ENCODE measurements at regions not wholly inside any gene's neighbourhood (a gene's known extent, or its start where the extent isn't known, plus 50 kb on each side); places are given as distances from the start of the nearest gene placed in this dataset.
"Not testable (repeated sequence)": the region's sequence is repeated elsewhere in the genome, so short reads cannot be mapped to it uniquely, and the experiment has no call there.

GRCh38 chr5:109283086-109283485 lies 126.7 kb downstream of the PJA2 start:
- DNase-seq: not testable (repeated sequence)

- DNase-seq: peak; percentile 61
These were observed 128.6 kb downstream of the PJA2 start for GRCh38 chr5:109281136-109281690.

GRCh38 chr5:109278141-109278540 lies 131.6 kb downstream of the PJA2 start:
- DNase-seq: no peak

- no peak for DNase-seq
These were observed 133.9 kb downstream of the PJA2 start for GRCh38 chr5:109275919-109276318.

GRCh38 chr5:109273594-109273993 lies 136.2 kb downstream of the PJA2 start:
- no peak for DNase-seq

- DNase-seq: no peak
These were observed 142.5 kb downstream of the PJA2 start for GRCh38 chr5:109267283-109267682.

- no peak for DNase-seq
These were observed 151.0 kb downstream of the PJA2 start for GRCh38 chr5:109258755-109259154.

GRCh38 chr5:109256486-109256885 lies 153.3 kb downstream of the PJA2 start:
- DNase-seq: no peak

- no peak for DNase-seq
These were observed 155.3 kb downstream of the PJA2 start for GRCh38 chr5:109254511-109254910.

- DNase-seq: no peak
These were observed 156.5 kb downstream of the PJA2 start for GRCh38 chr5:109253262-109253661.

GRCh38 chr5:109252731-109253130 lies 157.0 kb downstream of the PJA2 start:
- no peak for DNase-seq

GRCh38 chr5:109250533-109251329 lies 159.0 kb downstream of the PJA2 start:
- no peak for DNase-seq

GRCh38 chr5:109250080-109250479 lies 159.7 kb downstream of the PJA2 start:
- DNase-seq: no peak

- DNase-seq: no peak
These were observed 160.6 kb downstream of the PJA2 start for GRCh38 chr5:109249126-109249525.

- DNase-seq: no peak
These were observed 161.8 kb downstream of the PJA2 start for GRCh38 chr5:109247986-109248385.

- DNase-seq: no peak
These were observed 162.8 kb downstream of the PJA2 start for GRCh38 chr5:109246841-109247592.

Measured in NCI-H1092 (cell line).